Activated gamma-delta T cell (primary cell): ENCODE measurements at regions not wholly inside any gene's neighbourhood (a gene's known extent, or its start where the extent isn't known, plus 50 kb on each side); places are given as distances from the start of the nearest gene placed in this dataset.

Source experiments
- DNase-seq: peaks from one replicate; lab custom pipeline; 2025; lab: John Stamatoyannopoulos, UW

DNA sequence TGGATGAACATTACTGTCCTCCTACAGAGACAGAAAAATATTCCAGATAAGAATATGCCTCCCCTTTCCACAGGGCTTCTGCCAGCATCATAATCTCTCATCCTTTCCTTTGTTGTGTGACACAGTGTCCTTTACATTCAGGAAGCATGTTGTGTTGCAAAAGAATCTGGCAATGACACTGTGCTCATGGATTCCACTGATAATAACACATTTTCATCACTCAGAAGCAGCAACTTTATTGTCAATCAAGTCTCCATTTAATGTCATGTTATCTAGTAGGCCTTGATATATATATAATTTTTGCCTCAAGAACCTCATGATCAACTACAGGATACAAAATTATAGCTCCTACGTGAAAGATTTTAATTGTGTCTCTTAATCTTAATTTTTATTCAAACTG lies 833.9 kb downstream of the FSTL5 start:
- no peak for DNase-seq

DNA sequence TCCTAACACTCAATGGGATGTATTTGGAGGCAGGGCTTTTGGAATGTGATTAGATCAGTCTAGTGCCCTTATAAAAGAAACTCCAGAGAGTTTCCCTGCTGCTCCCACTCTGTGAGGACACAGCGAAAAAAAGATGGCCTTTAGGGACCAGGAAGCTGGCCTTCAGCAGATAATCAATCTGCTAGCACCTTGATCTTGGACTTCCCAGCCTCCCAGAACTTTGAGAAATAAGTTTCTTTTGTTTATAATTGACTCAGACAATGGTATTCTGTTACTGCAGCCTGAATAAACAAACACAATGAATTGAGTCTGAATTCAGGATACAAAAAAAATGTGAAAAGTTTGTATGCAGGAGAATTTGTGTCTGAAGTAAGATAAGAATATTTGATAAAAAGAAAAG lies 842.1 kb downstream of the FSTL5 start:
- no peak for DNase-seq

DNA sequence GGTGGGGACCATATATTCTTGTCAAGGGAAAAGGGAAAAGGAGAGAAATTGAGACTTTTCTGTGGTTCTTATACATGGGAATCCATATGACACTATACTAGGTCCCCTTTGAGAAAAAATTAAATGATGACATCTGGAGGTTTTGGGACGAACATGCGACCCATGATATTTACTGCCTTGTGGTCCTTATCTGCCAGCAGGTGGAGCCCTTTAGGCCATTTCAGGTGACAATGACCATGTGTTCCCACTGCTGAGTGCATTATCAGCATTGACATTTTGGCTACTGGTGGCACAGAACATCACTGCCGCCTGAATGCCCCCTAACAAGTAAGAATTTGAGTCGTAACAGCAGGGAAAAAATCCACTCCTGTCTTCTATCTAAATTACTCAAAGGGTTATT lies 843.4 kb downstream of the FSTL5 start:
- DNase-seq, result no peak

DNA sequence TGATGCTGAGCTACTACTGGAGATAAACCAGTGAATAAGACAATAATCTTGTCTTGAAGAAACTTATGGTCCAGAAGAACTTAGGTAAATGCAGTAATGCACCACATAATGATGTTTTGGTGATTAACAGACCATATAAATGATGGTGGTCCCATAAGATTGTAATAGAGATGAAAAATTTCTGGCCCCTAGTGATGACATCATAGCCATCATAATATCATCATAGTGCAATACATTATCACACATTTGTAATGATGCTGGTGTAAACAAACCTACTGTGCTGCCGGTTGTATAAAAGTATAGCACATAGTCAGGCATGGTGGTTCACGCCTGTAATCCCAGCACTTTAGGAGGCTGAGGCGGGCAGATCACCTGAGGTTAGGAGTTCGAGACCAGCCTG lies 846.8 kb downstream of the FSTL5 start:
- no peak for DNase-seq

DNA sequence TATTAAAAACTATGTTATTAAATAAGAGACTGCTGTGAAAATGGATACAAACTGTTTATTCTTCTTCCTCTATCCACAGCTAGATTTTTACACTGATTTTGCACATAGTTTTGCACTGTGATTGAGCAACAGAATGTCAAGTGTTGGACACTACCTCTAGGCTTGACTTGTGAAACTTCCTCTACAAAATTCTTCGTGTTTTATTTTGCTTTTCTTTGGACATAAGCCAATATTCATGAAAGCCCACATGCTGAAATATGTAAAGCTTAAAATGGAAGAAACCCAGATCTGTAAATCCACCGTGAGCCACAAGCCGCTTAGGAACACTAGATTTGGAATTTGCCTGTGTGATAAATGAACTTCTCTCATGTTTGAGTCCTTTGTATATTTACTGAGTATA lies 849.4 kb downstream of the FSTL5 start:
- DNase-seq, result no peak

DNA sequence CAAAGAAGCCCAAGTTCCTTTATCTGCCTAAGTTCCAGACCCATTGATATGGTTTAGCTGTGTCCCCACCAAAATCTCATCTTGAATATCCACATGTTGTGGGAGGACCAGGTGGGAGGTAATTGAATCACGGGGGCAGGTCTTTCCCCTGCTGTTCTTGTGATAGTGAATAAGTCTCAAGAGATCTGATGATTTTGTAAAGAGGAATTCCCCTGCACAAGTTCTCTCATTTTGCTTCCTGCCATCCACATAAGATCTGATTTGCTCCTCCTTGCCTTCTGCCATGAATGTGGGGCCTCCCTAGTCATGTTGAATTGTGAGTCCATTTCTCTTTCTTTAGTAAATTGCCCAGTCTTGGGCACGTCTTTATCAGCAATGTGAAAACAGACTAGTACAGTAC lies 860.2 kb downstream of the FSTL5 start:
- no peak for DNase-seq

DNA sequence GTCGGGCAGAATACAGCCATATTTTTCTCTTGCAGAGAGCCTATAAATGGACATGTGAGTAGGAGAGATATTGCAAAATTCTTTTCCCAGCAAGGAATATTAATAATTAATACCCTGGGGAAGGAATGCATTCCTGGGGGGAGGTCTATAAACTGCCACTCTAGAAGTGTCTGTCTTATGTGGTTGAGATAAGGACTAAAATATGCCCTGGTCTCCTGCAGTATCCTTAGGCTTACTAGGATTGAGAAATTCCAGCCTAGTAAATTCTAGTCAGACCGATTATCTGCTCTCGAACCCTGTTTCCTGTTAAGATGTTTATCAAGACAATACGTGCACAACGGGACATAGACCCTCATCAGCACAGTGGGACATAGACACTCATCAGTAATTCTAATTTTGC lies 872.6 kb downstream of the FSTL5 start:
- no peak for DNase-seq

DNA sequence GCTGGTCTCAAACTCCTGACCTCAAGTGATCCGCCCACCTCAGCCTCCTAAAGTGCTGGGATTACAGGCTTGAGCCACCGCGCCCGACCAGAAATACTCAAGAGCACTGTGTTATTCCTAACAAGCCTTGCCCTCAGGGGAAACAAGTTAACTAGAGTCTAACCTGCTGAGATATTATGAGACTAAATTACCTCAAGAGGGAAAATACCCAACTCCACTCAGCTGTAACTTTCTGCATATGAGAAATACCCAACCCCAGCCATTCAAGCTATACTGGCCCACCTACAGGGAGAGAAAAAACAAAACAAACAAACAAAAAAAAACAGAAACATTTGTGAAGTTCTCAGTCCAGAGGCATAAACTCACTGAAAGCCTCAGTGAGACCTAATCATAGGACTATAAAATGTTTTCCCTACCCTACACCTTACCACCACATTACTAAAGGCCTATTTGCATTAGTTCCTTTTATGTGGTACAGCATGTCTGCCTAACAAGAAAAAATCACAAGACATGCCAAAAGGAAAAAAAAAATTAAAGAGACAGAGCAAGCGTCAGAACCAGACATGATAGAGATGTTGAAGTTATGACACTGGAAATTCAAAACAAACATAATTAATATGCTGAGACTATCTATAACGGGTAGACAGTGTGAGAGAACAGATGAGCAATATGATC lies 876.0 kb downstream of the FSTL5 start:
- DNase-seq, result no peak

DNA sequence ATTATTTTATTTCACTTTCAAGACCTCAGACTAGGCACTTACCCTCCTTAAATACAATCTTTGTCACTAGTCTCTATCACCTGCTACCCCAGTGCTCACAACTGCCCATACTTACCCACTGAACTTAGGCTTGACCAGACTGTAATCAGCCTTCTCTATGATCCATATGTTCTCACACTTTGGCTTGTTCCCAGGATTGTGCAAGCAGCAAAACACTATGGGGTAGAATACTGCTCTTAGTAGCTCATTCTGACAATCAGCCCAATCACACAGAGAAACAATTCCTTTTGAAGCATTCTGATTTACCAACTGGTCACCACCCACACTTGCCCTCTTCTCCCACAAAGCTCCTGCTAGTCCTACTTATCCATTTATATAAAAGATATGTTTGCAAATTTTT lies 878.3 kb downstream of the FSTL5 start:
- no peak for DNase-seq

DNA sequence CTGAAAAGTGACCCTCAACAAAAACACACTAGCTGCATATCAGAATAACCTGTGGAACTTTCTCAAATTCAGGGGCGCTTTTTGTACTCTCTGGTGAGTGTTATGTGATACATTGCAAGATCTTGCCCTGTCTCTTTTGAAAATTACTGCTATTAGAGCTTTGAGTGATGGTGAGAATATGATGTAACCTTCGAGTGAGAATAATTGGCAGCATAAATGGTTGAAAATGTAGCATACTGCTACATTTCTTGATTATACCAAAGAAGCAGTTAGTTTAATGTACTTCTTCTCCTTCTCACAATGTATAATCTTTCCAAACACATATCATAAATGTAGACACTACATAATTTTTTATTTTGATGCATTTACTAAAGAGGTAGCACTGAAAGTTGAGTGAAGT lies 882.9 kb downstream of the FSTL5 start:
- no peak for DNase-seq

DNA sequence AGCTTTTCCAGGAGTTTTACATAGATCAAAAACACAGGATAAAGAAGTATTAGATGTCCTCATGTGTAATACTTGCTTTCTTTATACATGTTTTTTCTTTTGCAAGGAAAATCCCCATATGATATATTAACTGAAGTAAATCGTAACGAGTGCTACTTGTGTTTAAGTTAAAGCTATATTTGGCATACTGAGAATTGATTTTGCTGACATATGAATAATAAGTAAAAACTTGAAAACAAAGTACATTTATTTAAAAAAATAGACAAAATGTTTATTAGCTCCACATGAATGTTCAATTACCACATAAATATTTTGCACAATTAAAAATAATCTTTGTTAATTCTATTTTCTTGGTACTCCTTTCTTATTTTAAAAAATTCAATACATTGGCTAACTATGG lies 884.7 kb downstream of the FSTL5 start:
- DNase-seq, result no peak

DNA sequence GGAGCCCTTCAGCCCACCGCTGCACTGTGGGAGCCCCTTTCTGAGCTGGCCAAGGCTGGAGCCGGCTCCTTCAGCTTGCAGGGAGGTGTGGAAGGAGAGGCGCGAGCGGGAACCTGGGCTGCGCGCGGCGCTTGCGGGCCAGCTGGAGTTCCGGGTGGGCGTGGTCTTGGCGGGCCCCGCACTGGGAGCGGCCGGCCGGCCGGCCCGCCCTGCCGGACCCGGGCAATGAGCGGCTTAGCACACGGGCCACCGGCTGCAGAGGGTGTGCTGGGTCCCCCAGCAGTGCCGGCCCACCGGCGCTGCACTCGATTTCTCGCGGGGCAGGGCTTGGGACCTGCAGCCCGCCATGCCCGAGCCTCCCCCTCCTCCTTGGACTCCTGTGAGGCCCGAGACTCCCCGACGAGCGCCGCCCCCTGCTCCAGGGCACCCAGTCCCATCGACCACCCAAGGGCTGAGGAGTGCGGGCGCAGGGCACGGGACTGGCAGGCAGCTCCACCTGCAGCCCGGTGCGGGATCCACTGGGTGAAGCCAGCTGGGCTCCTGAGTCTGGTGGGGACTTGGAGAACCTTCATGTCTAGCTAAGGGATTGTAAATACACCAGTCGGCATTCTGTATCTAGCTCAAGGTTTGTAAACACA lies 886.5 kb downstream of the FSTL5 start:
- peak; percentile 9 for DNase-seq

DNA sequence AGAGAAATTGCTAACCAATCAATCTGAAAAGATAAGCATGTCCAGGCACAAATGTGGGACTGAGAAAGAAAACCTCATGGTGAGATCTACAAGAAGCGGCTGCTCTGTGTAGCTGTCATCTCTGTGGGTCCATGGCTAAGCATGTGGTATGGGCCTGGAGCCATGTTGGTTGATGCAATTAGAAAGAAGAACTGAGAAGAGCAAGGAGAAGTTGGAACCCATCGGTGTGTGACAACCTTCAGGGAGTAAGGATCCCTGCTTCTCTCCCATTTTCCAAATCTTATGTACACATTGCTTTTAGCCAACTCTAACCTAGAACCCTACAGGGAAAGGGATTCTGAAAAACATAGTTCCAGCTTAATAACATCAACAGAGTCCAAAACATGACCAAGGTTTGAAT lies 890.2 kb downstream of the FSTL5 start:
- DNase-seq, result no peak

DNA sequence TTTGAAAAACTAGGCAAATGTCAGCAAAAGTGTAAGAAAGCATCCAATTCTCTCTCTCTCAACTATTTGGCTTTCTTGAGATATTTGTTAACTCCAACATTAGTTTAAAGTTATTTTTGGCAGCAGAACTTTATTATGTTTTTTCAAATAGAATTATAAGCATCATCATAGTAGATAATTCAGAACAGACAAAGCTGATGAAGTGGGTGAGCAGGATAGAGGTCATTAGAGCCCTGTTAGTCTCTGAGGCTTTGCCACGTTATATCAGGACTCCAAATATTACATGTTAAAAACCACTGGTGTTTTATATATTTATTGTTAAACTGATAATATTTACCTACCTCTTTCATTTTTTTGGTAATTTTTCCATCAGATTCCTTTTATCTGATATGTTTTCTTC lies 903.0 kb downstream of the FSTL5 start:
- no peak for DNase-seq

DNA sequence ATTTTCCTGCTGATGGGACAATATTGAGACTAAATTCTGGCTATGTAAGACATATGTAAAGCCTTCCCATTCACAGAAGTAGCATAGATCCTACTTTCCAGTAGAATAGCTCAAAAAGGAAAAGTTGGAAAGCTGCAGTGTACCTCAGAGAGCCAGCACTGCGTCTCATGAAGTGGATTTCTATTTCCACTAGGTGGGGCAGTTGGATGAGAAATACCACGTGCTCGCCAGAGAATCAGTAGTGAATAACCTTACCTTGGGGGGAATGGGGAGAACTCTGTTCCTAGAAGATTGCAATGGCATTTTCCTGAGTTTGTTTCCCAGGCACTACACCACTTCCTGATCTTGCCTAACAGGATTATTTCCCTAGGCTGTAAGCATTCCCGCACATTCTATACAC lies 907.1 kb downstream of the FSTL5 start:
- DNase-seq, result no peak

DNA sequence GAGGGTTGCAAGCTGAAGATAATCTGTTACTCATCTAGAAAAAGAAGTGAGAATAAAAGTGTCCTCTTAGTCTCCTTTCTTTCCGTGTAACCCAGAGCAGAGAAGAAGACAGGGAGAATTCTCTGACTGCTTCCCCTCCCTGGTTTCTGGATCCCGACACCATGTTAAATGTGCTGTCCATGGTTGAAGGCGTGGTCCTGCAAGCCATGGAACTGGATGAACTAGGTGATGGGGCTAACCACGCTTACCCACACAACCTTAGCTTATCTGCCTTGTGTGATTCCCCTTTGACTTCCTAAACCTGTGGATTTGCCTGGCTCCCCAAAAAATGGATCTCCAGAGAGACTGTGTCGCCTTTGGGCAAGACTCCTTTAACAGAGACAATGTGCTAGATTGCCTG lies 907.6 kb downstream of the FSTL5 start:
- no peak for DNase-seq

DNA sequence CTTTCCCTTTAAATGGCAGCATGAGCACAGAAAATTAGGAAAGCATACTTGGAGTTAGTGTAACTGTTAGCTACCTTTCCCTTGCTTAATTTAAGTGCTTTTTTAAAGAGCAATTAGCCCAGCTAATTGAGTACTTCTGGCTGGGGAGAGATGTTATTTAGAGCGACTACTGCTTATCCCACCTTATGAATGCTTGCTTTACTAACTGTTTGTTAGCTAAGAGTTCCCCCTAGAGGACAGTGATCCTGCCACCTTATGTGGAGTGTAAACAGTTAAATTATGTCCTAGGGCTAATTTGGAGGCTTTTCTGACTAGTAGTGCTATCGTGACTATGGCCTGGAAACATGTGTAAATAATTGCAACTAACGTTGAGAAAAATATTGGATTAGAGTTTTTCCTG lies 909.4 kb downstream of the FSTL5 start:
- DNase-seq, result no peak

DNA sequence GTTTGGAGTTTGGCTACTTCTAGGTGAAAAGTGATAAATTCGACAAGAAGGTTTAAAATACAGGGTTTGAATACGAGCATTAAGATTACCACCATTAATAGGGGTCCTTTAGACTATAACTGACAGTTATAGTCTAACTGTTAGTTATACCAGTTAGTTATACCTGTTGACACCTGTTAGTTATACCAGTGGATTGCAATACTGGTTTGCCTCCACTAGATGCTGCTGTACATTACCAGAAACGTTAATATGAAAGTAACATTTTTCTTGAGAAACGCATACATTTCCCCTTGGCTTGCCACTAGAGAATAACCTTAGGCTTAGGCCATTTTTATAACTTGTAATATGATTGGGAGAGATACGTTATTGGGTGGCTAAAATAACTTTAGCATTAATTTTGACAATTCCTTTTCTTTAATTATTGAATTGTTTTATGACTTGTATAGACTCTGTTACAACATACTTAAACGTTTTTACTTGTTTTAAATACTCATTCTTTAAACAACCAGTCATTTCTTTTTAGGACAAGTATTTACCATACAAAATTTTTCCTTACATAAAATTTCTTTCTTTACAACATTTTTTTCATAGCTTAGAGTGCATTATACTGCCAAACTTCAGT lies 911.2 kb downstream of the FSTL5 start:
- no peak for DNase-seq

DNA sequence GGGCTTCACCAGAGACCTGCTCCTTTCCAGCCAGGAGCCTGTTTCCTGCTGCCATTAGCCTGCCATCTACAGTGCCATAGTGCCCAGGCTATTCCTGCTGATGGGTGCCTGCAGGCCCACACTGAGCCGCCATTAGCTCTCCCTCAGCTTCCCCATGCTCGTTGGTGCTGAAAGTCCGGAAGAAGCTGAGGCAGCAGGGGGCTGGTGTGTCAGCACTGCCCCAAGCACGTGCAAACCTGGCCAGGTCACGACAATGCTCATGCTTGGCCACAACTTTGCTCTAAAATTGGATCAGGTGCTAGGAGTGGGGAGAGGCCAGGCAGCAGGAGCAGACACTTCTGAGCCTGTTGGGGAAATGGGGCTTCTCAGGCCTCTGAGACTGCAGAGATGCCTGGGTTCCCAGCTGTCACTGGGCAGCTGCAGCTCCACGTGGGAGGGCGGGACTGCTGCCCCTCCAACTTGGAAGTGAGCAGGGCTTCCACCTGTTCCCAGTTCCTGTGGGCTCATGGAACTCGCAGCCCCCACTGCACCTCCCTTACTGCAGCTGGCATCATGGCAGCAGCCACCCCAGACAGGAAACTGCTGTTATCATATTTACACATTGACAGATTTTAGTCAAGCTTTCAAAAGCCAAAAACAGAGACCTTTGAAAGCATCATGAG lies 913.9 kb downstream of the FSTL5 start:
- no peak for DNase-seq

DNA sequence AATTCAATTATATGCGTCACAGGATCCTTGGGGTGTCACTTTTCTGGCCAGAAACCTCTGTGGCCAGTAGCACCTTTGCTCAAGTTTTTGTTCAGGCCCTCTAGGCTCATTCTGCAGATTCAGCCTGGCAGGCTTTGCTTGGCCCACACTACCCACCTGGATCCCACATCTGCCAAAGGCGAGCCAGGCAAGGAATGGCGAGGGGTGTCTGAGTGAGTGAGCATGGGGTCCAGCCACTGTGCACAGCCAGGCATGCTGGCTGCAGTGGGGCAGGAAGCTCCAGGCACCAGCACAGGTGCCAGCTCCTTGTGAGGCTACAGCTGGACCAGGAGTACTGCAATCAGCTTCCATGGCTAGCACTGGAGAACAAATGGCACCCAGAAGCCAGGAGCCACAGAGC lies 914.9 kb downstream of the FSTL5 start:
- no peak for DNase-seq

DNA sequence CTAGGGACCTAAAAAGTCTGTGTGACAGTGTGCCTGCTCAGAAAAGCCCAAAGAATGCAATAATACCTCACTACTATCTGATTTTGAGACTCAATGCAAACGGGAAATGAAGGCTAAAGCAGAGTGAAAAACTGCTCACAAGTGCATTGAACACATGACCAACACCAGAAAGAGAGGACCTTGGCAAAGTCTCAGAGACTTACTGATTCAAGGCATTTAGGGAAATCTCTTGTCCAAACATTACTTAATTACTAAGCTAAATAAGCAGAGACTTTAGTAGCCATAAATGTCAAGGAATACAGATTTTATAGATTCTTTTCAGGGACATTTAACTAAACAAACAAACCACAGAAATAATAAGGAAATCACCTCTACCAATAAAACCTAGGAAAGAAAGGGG lies 916.0 kb downstream of the FSTL5 start:
- no peak for DNase-seq

DNA sequence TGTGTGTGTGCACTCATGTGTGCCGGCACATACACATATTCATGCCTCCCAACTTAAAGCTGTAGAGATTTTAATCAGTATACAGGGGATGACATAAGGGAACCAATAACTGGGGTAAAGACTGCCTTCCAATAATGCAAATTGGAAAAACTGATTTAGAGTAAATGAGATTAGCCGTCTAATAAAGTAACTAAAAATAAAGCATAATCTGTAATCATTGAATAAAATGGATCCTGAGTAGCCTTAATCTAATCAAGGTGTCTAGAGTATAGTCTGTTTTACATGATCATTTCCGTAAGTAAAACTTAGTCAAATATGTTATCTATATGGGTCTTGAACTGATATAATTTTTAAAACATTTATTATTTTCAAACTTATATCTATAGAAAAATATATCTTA lies 925.8 kb downstream of the FSTL5 start:
- DNase-seq, result no peak

DNA sequence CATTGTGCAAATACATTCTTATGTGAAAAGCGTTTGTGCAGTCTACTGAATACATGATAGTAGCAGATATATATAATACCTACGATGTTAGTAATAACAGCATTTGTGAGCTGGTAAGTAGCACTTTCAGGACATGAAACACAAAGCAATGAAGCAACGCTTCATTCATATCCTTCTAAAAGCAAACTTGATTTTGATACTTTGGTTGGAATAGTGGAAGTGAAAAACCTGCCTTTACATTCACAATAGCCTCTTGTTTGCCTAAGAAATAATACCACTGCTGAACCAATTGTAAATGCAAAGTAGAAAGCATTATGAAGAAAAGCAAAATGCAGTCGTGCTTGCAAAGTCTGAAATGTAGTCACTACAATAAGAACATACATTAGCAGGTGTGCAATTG lies 926.3 kb downstream of the FSTL5 start:
- DNase-seq, result no peak
